Stomach (tissue), 8 donors: ENCODE measurements at regions not wholly inside any gene's neighbourhood (a gene's known extent, or its start where the extent isn't known, plus 50 kb on each side); places are given as distances from the start of the nearest gene placed in this dataset.

Source experiments
- DNase-seq, 2 donors: peaks; one replicate each; pipeline versions ENCODE4 v3.0.0 to v3.0.0-alpha.2; 2013 to 2019
- H3K27ac ChIP-seq, 5 donors: fragments of 200-600 bp in 4 of 5; sonication (generic) in 4 of 5; one replicate each; pipeline ENCODE4 v1.5.1; 2013 to 2019; ENCODE audit warnings: mild to moderate bottlenecking in 1 of 5, moderate library complexity in 1 of 5
- H3K27me3 ChIP-seq, 3 donors: fragments of 200-600 bp; sonication (generic); one replicate each; pipeline ENCODE4 v1.5.1; 2017 to 2019; ENCODE audit warnings: mixed run types in 1 of 3
- H3K36me3 ChIP-seq, 4 donors: fragments of 200-600 bp; sonication (generic); 1 replicate in 3 of 4; 2 replicates in 1 of 4; pipeline ENCODE4 v1.5.1; 2016 to 2019
- H3K4me1 ChIP-seq, 4 donors: fragments of 200-600 bp; sonication (generic); one replicate each; pipeline ENCODE4 v1.5.1; 2016 to 2019
- H3K4me3 ChIP-seq, 4 donors: fragments of 200-600 bp; sonication (generic) in 3 of 4; one replicate each; pipeline ENCODE4 v1.5.1; 2016 to 2019; ENCODE audit warnings: mild to moderate bottlenecking in 1 of 4
- H3K9me3 ChIP-seq, 4 donors: fragments of 200-600 bp; sonication (generic); one replicate each; pipeline ENCODE4 v1.5.1; 2016 to 2019
- EP300 ChIP-seq: sonication (generic); formaldehyde crosslinking; IDR thresholded peaks from one replicate; pipeline ENCODE4 v1.6.1; 2017; ENCODE audit warnings: antibody characterized with exemption
- POLR2A ChIP-seq, 4 donors: fragments of 450-650 bp; IDR thresholded peaks; one replicate each; pipeline ENCODE4 v1.6.1; 2016; ENCODE audit warnings: antibody characterized with exemption in 4 of 4, control low read depth in 2 of 4, mild to moderate bottlenecking in 1 of 4, moderate library complexity in 1 of 4
- POLR2AphosphoS5 ChIP-seq, 3 donors: sonication (generic); formaldehyde crosslinking; IDR thresholded peaks; one replicate each; pipeline ENCODE4 v1.6.1; 2016; ENCODE audit warnings: antibody characterized with exemption in 3 of 3
- WGBS, 5 donors: extraction: QIAGEN DNeasy Blood & Tissue Kit in 3 of 5; methylation state at CpG; one replicate each; pipeline versions ENCODE4 v1.1.5 to v1.1.7; 2013 to 2018; 5-methylcytosine and 5-hydroxymethylcytosine counted together
- intact Hi-C: fragments of 100-400 bp; cut with DNase I; formaldehyde crosslinking; loops from one replicate; pipeline ENCODE4 v1.15.1; 2023; ENCODE audit warnings: low total_unique reads
- TF ChIP-seq, protein P1 (sequence below), 7 experiments: fragments of 450-650 bp in 4 of 7; fragments of 200-600 bp in 3 of 7; sonication (generic) in 3 of 7; IDR thresholded peaks; one replicate each; pipeline ENCODE4 v1.5.1; 2016 to 2019; ENCODE audit warnings: antibody characterized with exemption in 7 of 7, control low read depth in 2 of 7, mild to moderate bottlenecking in 1 of 7
- donor health status: healthy with polysubstance abuse.
- donor health status: Bipolar disorder and iron deficiency.
- donor health status: healthy.

DNA sequence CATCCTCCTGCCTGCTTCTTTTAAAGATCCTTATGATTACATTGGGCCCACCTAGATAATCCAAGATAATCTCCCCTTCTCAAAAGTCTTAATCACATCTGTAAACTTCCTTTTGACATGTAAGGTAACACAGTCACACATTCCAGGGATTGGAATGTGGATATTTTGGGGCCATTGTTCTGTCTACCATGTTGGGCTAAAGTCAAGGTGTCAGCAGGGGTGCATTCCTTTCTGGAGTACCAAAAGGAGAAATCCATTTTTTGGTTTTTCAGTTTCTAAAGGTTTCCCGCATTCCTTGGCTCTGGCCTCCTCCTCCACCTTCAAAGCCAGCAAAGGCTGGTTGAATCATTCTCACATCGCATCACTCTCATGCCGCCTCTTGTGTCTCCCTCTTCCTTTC, 197.6 kb upstream of the NFE2L3 start:
- H3K27ac ChIP-seq = no peak overlapping the region
- H3K9me3 ChIP-seq = no peaks in the 10 kb centered on the region
- H3K4me1 ChIP-seq = peaks cover 9 to 31% (median 24%) of the 10 kb centered on the region in 4 donors
- no peak overlapping the region for H3K4me3 ChIP-seq
- intact Hi-C loops = no loop called here
- TF ChIP-seq POLR2AphosphoS5 (IDR thresholded peaks at IDR 0.05) (no peak), EP300 (no peak), POLR2A (IDR thresholded peaks at IDR 0.05) (no peak)
- TF ChIP-seq, protein P1, sequence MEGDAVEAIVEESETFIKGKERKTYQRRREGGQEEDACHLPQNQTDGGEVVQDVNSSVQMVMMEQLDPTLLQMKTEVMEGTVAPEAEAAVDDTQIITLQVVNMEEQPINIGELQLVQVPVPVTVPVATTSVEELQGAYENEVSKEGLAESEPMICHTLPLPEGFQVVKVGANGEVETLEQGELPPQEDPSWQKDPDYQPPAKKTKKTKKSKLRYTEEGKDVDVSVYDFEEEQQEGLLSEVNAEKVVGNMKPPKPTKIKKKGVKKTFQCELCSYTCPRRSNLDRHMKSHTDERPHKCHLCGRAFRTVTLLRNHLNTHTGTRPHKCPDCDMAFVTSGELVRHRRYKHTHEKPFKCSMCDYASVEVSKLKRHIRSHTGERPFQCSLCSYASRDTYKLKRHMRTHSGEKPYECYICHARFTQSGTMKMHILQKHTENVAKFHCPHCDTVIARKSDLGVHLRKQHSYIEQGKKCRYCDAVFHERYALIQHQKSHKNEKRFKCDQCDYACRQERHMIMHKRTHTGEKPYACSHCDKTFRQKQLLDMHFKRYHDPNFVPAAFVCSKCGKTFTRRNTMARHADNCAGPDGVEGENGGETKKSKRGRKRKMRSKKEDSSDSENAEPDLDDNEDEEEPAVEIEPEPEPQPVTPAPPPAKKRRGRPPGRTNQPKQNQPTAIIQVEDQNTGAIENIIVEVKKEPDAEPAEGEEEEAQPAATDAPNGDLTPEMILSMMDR (IDR thresholded peaks at IDR 0.05) = no peak
- H3K27me3 ChIP-seq = peaks cover 0 to 6% (median 0%) of the 10 kb centered on the region in 3 donors
- 94 to 99% (median 98%) methylated on average over 3 of the region's 3 CpGs for WGBS, 5 donors
- DNase-seq = no peak
- H3K36me3 ChIP-seq = no peaks in the 10 kb centered on the region

DNA sequence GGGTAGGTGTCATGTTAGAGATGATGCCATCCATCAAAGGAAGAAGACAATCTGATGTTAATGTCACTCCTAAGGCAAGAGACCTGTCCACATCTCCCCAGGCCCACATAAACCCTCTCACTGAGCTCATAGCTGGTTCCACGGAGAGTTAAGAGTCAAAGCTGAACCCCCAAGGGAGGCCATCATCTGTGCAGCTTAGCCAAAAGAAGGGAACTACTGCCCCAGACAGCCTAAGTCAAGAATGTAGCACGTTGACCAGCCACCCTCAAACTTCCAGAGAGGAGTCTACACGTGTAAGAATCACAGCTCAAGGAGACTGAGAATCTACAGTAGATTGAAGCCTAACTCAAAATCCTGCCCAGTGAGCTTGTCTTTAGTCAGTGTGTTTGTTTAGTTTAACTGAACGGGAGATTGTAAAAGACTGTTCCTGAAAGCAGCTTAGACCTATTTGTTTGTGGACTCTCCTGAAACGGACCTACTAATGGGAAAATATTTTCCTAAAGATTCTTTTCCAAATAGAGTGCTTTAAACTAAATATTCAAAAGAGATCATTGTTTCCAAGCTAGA, 192.7 kb upstream of the NFE2L3 start:
- Histone ChIP-seq H3K27ac (peak overlapping the region; percentile 27 to 68 (median 49)), H3K9me3 (no peaks in the 10 kb centered on the region), H3K4me1 (peaks cover 0 to 6% (median 3%) of the 10 kb centered on the region in 4 donors), H3K27me3 (peaks cover 0 to under 1% (median 0%) of the 10 kb centered on the region in 3 donors), H3K36me3 (no peaks in the 10 kb centered on the region), H3K4me3 (no peak overlapping the region)
- DNase-seq = no peak
- TF ChIP-seq POLR2AphosphoS5 (IDR thresholded peaks at IDR 0.05) (no peak), EP300 (no peak), POLR2A (IDR thresholded peaks at IDR 0.05) (no peak)
- TF ChIP-seq, protein P1 (IDR thresholded peaks at IDR 0.05) = no peak
- intact Hi-C loops = no loop called here
- 16 to 32% (median 20%) methylated on average over 5 of the region's 5 CpGs for WGBS, 5 donors

DNA sequence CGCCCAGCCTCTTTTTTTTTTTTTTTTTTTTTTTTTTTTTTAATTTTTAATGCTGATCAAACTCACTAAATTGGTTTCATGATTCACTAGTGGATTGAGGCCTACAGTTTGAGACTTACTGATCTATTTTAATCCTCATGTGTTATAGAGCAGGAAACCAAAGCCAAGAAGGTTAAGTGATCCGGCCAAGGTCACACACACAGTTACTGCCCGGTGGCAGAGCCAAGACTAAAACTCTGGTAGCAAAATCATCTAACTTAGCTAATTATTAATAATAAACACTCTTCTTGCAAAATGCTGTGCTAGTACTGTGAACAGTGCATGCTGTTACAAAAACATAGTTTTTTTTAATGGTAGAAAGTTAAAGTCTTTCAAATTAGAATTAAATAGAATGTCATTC, 188.3 kb upstream of the NFE2L3 start:
- no peaks in the 10 kb centered on the region for H3K9me3 ChIP-seq
- TF ChIP-seq EP300 (no peak), POLR2AphosphoS5 (IDR thresholded peaks at IDR 0.05) (no peak), POLR2A (IDR thresholded peaks at IDR 0.05) (no peak)
- TF ChIP-seq, protein P1 (IDR thresholded peaks at IDR 0.05) = no peak
- peaks cover 0 to 25% (median 0%) of the 10 kb centered on the region in 3 donors for H3K27me3 ChIP-seq
- peak overlapping the region in 2 of 5 donors; percentile 61 to 76 for H3K27ac ChIP-seq
- DNase-seq = peak in 1 of 2 donors; percentile 53
- WGBS, 5 donors = 42 to 70% (median 46%) methylated on average over 3 of the region's 3 CpGs
- H3K4me1 ChIP-seq = peaks cover 0 to 21% (median 14%) of the 10 kb centered on the region in 4 donors
- H3K36me3 ChIP-seq = no peaks in the 10 kb centered on the region
- intact Hi-C loops = no loop called here
- H3K4me3 ChIP-seq = no peak overlapping the region

DNA sequence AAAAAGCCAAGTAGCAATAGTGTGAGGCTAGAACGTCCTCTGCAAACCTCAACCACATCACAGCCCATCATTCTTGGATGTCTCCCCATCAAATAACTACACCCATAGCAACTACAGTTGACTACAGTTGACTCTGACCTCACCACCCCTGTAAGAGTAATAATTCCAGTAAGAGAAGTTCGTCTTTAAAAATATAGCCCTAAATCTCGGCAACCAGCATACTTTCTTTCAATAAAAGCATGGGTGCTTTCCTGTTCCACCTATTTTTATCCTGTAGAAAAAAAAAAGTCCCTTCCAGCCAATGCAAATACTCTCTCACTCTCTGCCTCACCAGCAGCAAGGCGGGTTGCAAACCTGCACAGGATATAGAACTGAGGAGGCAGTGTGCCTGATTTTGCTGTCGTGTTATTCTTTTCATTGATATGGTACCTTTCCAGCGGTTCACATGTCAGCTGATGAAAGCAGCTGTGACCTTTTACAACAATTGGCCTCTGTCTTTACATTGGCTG, 187.5 kb upstream of the NFE2L3 start:
- Histone ChIP-seq H3K27me3 (peaks cover 0 to 29% (median 0%) of the 10 kb centered on the region in 3 donors), H3K4me1 (peaks cover 0 to 21% (median 14%) of the 10 kb centered on the region in 4 donors), H3K36me3 (no peaks in the 10 kb centered on the region), H3K4me3 (no peak overlapping the region), H3K9me3 (no peaks in the 10 kb centered on the region), H3K27ac (peak overlapping the region in 4 of 5 donors; percentile 25 to 76 (median 62))
- 19 to 49% (median 25%) methylated on average over 6 of the region's 6 CpGs for WGBS, 5 donors
- intact Hi-C loops = no loop called here
- TF ChIP-seq EP300 (no peak), POLR2A (IDR thresholded peaks at IDR 0.05) (no peak), POLR2AphosphoS5 (IDR thresholded peaks at IDR 0.05) (no peak)
- TF ChIP-seq, protein P1 (IDR thresholded peaks at IDR 0.05) = no peak
- DNase-seq = peak; percentile 28 to 59
